H1 (cell line): ENCODE measurements at regions not wholly inside any gene's neighbourhood (a gene's known extent, or its start where the extent isn't known, plus 50 kb on each side); places are given as distances from the start of the nearest gene placed in this dataset.

Source experiments
- CTCF ChIA-PET: fragments of 300-600 bp; sonication (Branson Sonifier 250); formaldehyde crosslinking; loops from one replicate; lab custom pipeline; 2021; ENCODE audit not compliant: partially characterized antibody; lab: Charles Lee
- POLR2A ChIA-PET: fragments of 300-600 bp; sonication (Branson Sonifier 250); formaldehyde crosslinking; loops from one replicate; lab custom pipeline; 2021; ENCODE audit warnings: inconsistent platforms; ENCODE audit not compliant: partially characterized antibody; lab: Charles Lee
- DNase-seq, 2 experiments: peaks; one replicate each; pipeline versions ENCODE4 v3.0.0 to v3.0.0-alpha.2; 2010 to 2022; ENCODE audit warnings: low spot score in 2 of 2, low read depth in 1 of 2, mixed read lengths in 1 of 2
- FAIRE-seq: peaks from 2 replicates; lab custom pipeline; 2011; peaks lifted over from hg19 to GRCh38; lab: Jason Lieb, UNC
- H2AFZ ChIP-seq: 2 replicates; pipeline ENCODE4 v1.8.1; 2012; ENCODE audit warnings: low read length, inconsistent platforms
- H2AK5ac ChIP-seq: 2 replicates; pipeline ENCODE4 v1.6.1; 2013; ENCODE audit warnings: low read depth, low read length
- H2BK120ac ChIP-seq: replicated peaks from 2 replicates; pipeline ENCODE3; 2013; ENCODE audit warnings: low read depth, low read length, inconsistent platforms
- H2BK12ac ChIP-seq: 2 replicates; pipeline ENCODE4 v1.6.1; 2013; ENCODE audit warnings: low read depth, low read length
- H2BK15ac ChIP-seq: 2 replicates; pipeline ENCODE4 v1.6.1; 2013; ENCODE audit warnings: low read length
- H2BK20ac ChIP-seq: 2 replicates; pipeline ENCODE4 v1.6.1; 2013; ENCODE audit warnings: low read length
- H2BK5ac ChIP-seq: 2 replicates; pipeline ENCODE4 v1.6.1; 2013; ENCODE audit warnings: low read depth, low read length
- H3K14ac ChIP-seq: 2 replicates; pipeline ENCODE4 v1.6.1; 2013; ENCODE audit warnings: inconsistent platforms; ENCODE audit not compliant: insufficient read length
- H3K18ac ChIP-seq: 2 replicates; pipeline ENCODE4 v1.6.1; 2013; ENCODE audit warnings: low read length; ENCODE audit errors: extremely low read depth
- H3K23ac ChIP-seq: 2 replicates; pipeline ENCODE4 v1.6.1; 2013; ENCODE audit warnings: inconsistent platforms; ENCODE audit not compliant: insufficient read length
- H3K23me2 ChIP-seq: 2 replicates; pipeline ENCODE4 v1.6.1; 2013; ENCODE audit warnings: low read depth, low read length
- H3K27ac ChIP-seq: 2 replicates; pipeline ENCODE4 v1.6.1; 2011; ENCODE audit warnings: low read depth, low read length, inconsistent platforms
- H3K27me3 ChIP-seq, 4 experiments: replicated peaks in 1 of 4; 1 replicate in 1 of 4; 2 replicates in 3 of 4; pipeline versions ENCODE4 v1.6.1 to v1.8.1; 2011 to 2013; ENCODE audit warnings: low read length in 3 of 4, mild to moderate bottlenecking in 3 of 4, inconsistent platforms in 2 of 4, mixed read lengths in 2 of 4, moderate library complexity in 1 of 4; ENCODE audit not compliant: control insufficient read depth in 3 of 4, insufficient read depth in 3 of 4; ENCODE audit errors: extremely low read depth in 1 of 4
- H3K36me3 ChIP-seq, 4 experiments: 2 replicates each; pipeline versions ENCODE4 v1.6.1 to v1.8.1; 2011 to 2013; ENCODE audit warnings: mild to moderate bottlenecking in 4 of 4, low read length in 3 of 4, moderate library complexity in 2 of 4, control low read depth in 1 of 4, inconsistent platforms in 1 of 4; ENCODE audit not compliant: insufficient read depth in 4 of 4, control insufficient read depth in 2 of 4
- H3K4ac ChIP-seq: replicated peaks from 2 replicates; pipeline ENCODE3; 2013; ENCODE audit warnings: low read length, low read depth, mixed read lengths, inconsistent platforms; ENCODE audit not compliant: insufficient read length
- H3K4me1 ChIP-seq, 4 experiments: replicated peaks in 1 of 4; 1 replicate in 1 of 4; 2 replicates in 3 of 4; pipeline versions ENCODE4 v1.6.1 to v1.8.1; 2011 to 2013; ENCODE audit warnings: low read length in 3 of 4, inconsistent platforms in 2 of 4, mixed read lengths in 1 of 4; ENCODE audit not compliant: insufficient read depth in 4 of 4, control insufficient read depth in 3 of 4
- H3K4me2 ChIP-seq, 2 experiments: 2 replicates each; pipeline versions ENCODE4 v1.6.1 to v1.8.1; 2011 to 2013; ENCODE audit warnings: low read depth in 2 of 2, low read length in 2 of 2, control low read depth in 1 of 2, inconsistent platforms in 1 of 2, mild to moderate bottlenecking in 1 of 2; ENCODE audit not compliant: insufficient read depth in 1 of 2
- H3K4me3 ChIP-seq, 4 experiments: fragments of 200-600, 300-600 bp in 1 of 4; sonication (generic), shearing (Covaris generic), sonication (Bioruptor Twin) in 1 of 4; 2 replicates each; pipeline versions ENCODE4 v1.5.1 to v1.8.1; 2011 to 2016; ENCODE audit warnings: low read length in 4 of 4, low read depth in 3 of 4, control low read depth in 2 of 4, inconsistent platforms in 2 of 4, mild to moderate bottlenecking in 2 of 4, mixed read lengths in 1 of 4, moderate library complexity in 1 of 4; ENCODE audit not compliant: insufficient read depth in 2 of 4; ENCODE audit errors: extremely low read depth in 1 of 4
- H3K56ac ChIP-seq: replicated peaks from 2 replicates; pipeline ENCODE3; 2013; ENCODE audit warnings: low read depth, mild to moderate bottlenecking, mixed read lengths, low read length, inconsistent platforms; ENCODE audit not compliant: insufficient read length
- H3K79me1 ChIP-seq: 2 replicates; pipeline ENCODE4 v1.6.1; 2013; ENCODE audit warnings: low read depth, low read length, control low read depth
- H3K79me2 ChIP-seq, 2 experiments: 2 replicates each; pipeline versions ENCODE4 v1.6.1 to v1.8.1; 2012 to 2013; ENCODE audit warnings: low read length in 2 of 2, mild to moderate bottlenecking in 2 of 2, inconsistent platforms in 1 of 2; ENCODE audit not compliant: insufficient read depth in 2 of 2, control insufficient read depth in 1 of 2
- H3K9ac ChIP-seq, 4 experiments: replicated peaks in 1 of 4; 1 replicate in 1 of 4; 2 replicates in 3 of 4; pipeline versions ENCODE4 v1.6.1 to v1.8.1; 2011 to 2013; ENCODE audit warnings: low read depth in 3 of 4, low read length in 3 of 4, control low read depth in 2 of 4, mild to moderate bottlenecking in 2 of 4, moderate library complexity in 2 of 4, inconsistent platforms in 1 of 4; ENCODE audit errors: extremely low read depth in 1 of 4
- H3K9me3 ChIP-seq, 2 experiments: 2 replicates each; pipeline versions ENCODE4 v1.6.1 to v1.8.1; 2012 to 2013; ENCODE audit warnings: mild to moderate bottlenecking in 2 of 2, moderate library complexity in 2 of 2, control low read depth in 1 of 2, inconsistent platforms in 1 of 2, low read depth in 1 of 2, low read length in 1 of 2, mixed read lengths in 1 of 2; ENCODE audit not compliant: insufficient read depth in 2 of 2
- H4K20me1 ChIP-seq, 2 experiments: replicated peaks in 1 of 2; 2 replicates each; pipeline versions ENCODE3 to v1.8.1; 2011 to 2013; ENCODE audit warnings: inconsistent platforms in 2 of 2, low read length in 2 of 2, mild to moderate bottlenecking in 1 of 2; ENCODE audit not compliant: insufficient read depth in 2 of 2, control insufficient read depth in 1 of 2
- H4K5ac ChIP-seq: 2 replicates; pipeline ENCODE4 v1.6.1; 2013; ENCODE audit warnings: low read length, low read depth, mixed read lengths, inconsistent platforms; ENCODE audit not compliant: insufficient read length
- H4K8ac ChIP-seq: 2 replicates; pipeline ENCODE4 v1.8.0; 2013; ENCODE audit warnings: mild to moderate bottlenecking, moderate library complexity, low read length, inconsistent platforms; ENCODE audit not compliant: insufficient read depth; ENCODE audit errors: extremely low read depth
- H4K91ac ChIP-seq: replicated peaks from 2 replicates; pipeline ENCODE3; 2013; ENCODE audit warnings: low read length, mixed read lengths, inconsistent platforms; ENCODE audit not compliant: insufficient read length
- KDM4A ChIP-seq: IDR thresholded peaks from one replicate; pipeline ENCODE4 v1.7.1; 2012; ENCODE audit warnings: low read depth, mild to moderate bottlenecking, moderate library complexity, low read length, inconsistent platforms; ENCODE audit not compliant: severe bottlenecking
- PHF8 ChIP-seq: fragments of 200-600 bp; sonication (generic); conservative IDR thresholded peaks from 2 replicates; pipeline ENCODE4 v1.7.1; 2012; ENCODE audit warnings: low read depth, mild to moderate bottlenecking, inconsistent platforms, low read length, moderate library complexity
- WGBS, 2 experiments: shearing (Covaris generic) in 1 of 2; methylation state at CpG; one replicate each; pipeline versions ENCODE4 v1.1.6 to v1.1.7; 2013 to 2015; ENCODE audit warnings: low lambda C conversion rate in 2 of 2, mixed read lengths in 2 of 2, inconsistent platforms in 1 of 2, low coverage in 1 of 2, missing lambda C conversion rate in 1 of 2; ENCODE audit not compliant: insufficient replicate concordance in 2 of 2, insufficient coverage in 1 of 2, insufficient read length in 1 of 2; ENCODE audit errors: extremely low coverage in 1 of 2, missing lambda C conversion rate in 1 of 2; 5-methylcytosine and 5-hydroxymethylcytosine counted together

GRCh38 chr4:181564625-181565024 lies 678.6 kb upstream of the TENM3 start:
- Histone ChIP-seq H2BK120ac (no peak overlapping the region), H3K4me2 (no peak overlapping the region), H3K18ac (no peak overlapping the region), H3K4me3 (no peak overlapping the region), H3K9me3 (peaks cover 0 to 4% of the 10 kb centered on the region in 2 experiments; a peak in 1 of 4 replicates), H4K20me1 (no peaks in the 10 kb centered on the region), H3K14ac (no peak overlapping the region), H2BK15ac (0 out of 2 replicates have a peak overlapping the region, but pooled peaks have one; percentile 46), H2BK20ac (no peak overlapping the region), H3K79me2 (no peaks in the 10 kb centered on the region), H2BK12ac (peak overlapping the region; percentile 33; the same call in 1 of the 2 replicates), H3K79me1 (no peaks in the 10 kb centered on the region), H4K91ac (no peak overlapping the region), H3K23ac (no peak overlapping the region), H3K56ac (no peak overlapping the region), H3K4me1 (no peaks in the 10 kb centered on the region), H3K27me3 (no peaks in the 10 kb centered on the region), H2AFZ (peak overlapping the region; percentile 60; the same call in 1 of the 2 replicates), H2BK5ac (no peak overlapping the region), H2AK5ac (no peak overlapping the region), H3K23me2 (no peaks in the 10 kb centered on the region), H3K27ac (no peak overlapping the region), H3K9ac (no peak overlapping the region), H3K36me3 (no peaks in the 10 kb centered on the region), H4K8ac (no peak overlapping the region), H3K4ac (no peak overlapping the region), H4K5ac (no peak overlapping the region)
- POLR2A ChIA-PET: no interaction called here
- DNase-seq: no peak
- CTCF ChIA-PET: interaction anchor here (0.6 kb wide), 1 partner anchor 332 kb away, joined by 4 read pairs; no protein-coding TSS in a partner anchor
- WGBS, 2 experiments: 84% methylated on average over 6 of the region's 6 CpGs; no CpG with 5 or more reads in 1 of the 2 experiments
- TF ChIP-seq PHF8 (no peak), KDM4A (no peak)
- FAIRE-seq: no peak
